Panc1 (cell line): ENCODE measurements at regions not wholly inside any gene's neighbourhood (a gene's known extent, or its start where the extent isn't known, plus 50 kb on each side); places are given as distances from the start of the nearest gene placed in this dataset.

ENCODE experiments used
- ATAC-seq: fragments of 200-7000 bp; cut with Tn5 transposase; 2 replicates; pipeline ENCODE4 v1.9.1; 2020; ENCODE audit warnings: mild to moderate bottlenecking, moderate library complexity
- BruUV-seq: library from RNA; stranded (reverse); fragments of 400-500 nt; replicated peaks from 2 replicates; lab custom pipeline; 2021; lab: Mats Ljungman, UMichigan
- CTCF ChIA-PET: fragments of 300-600 bp; sonication (Branson Sonifier 250); formaldehyde crosslinking; loops from one replicate; lab custom pipeline; 2022; ENCODE audit warnings: antibody characterized with exemption; lab: Charles Lee
- POLR2A ChIA-PET: fragments of 300-600 bp; sonication (Branson Sonifier 250); formaldehyde crosslinking; loops from one replicate; lab custom pipeline; 2022; ENCODE audit warnings: antibody characterized with exemption; lab: Charles Lee
- DNase-seq: peaks from one replicate; pipeline ENCODE4 v3.0.0-alpha.2; 2010; ENCODE audit warnings: low read depth, low spot score
- H3K27ac ChIP-seq: 2 replicates; pipeline ENCODE4 v1.5.1; 2011; ENCODE audit warnings: mild to moderate bottlenecking, low read length, inconsistent platforms
- H3K27me3 ChIP-seq: fragments of 200-500 bp; sonication (Bioruptor generic); 2 replicates; pipeline ENCODE4 v1.6.0; 2014; ENCODE audit warnings: low read length, inconsistent platforms; ENCODE audit not compliant: control insufficient read depth, insufficient read depth
- H3K36me3 ChIP-seq: fragments of 200-500 bp; sonication (Bioruptor generic); 2 replicates; pipeline ENCODE4 v1.5.1; 2014; ENCODE audit warnings: inconsistent platforms, mild to moderate bottlenecking, low read length, moderate library complexity; ENCODE audit not compliant: control insufficient read depth, insufficient read depth
- H3K4me1 ChIP-seq: 2 replicates; pipeline ENCODE4 v1.5.1; 2011; ENCODE audit warnings: inconsistent platforms, mild to moderate bottlenecking, low read length, moderate library complexity; ENCODE audit not compliant: control insufficient read depth, insufficient read depth
- H3K4me3 ChIP-seq, 2 experiments: 2 replicates each; pipeline ENCODE4 v1.5.1; 2011 to 2012; ENCODE audit warnings: low read depth in 2 of 2, low read length in 2 of 2, mild to moderate bottlenecking in 2 of 2, inconsistent platforms in 1 of 2, moderate library complexity in 1 of 2
- H3K9me3 ChIP-seq: fragments of 200-500 bp; sonication (Bioruptor generic); 2 replicates; pipeline ENCODE4 v1.5.1; 2014; ENCODE audit warnings: low read depth, mild to moderate bottlenecking, inconsistent platforms, low read length, moderate library complexity; ENCODE audit not compliant: control insufficient read depth, insufficient read depth
- POLR2AphosphoS5 ChIP-seq: IDR thresholded peaks from 2 replicates; pipeline ENCODE4 v1.6.1; 2012; ENCODE audit warnings: mild to moderate bottlenecking, low read depth, low read length, moderate library complexity
- SIN3A ChIP-seq: IDR thresholded peaks from 2 replicates; pipeline ENCODE4 v1.6.1; 2012; ENCODE audit warnings: low read depth, mild to moderate bottlenecking, low read length, moderate library complexity, borderline replicate concordance; ENCODE audit not compliant: insufficient read depth
- TCF7L2 ChIP-seq: IDR thresholded peaks from 2 replicates; pipeline ENCODE4 v1.6.1; 2011; ENCODE audit warnings: mild to moderate bottlenecking, low read depth, low read length, inconsistent platforms
- in situ Hi-C: cut with HindIII; loops from 2 replicates; pipeline ENCODE4 v1.10.0; 2016; ENCODE audit warnings: low sequenced_read_pairs, low pct_unique_long_range_greater_than_20kb
- intact Hi-C: fragments of 100-400 bp; cut with micrococcal nuclease; formaldehyde crosslinking; loops from one replicate; pipeline ENCODE4 v1.10.0; 2022; ENCODE audit not compliant: unreplicated experiment
- TF ChIP-seq, protein P1 (sequence below): fragments of 450-650 bp; IDR thresholded peaks from 2 replicates; pipeline ENCODE4 v1.5.1; 2017; ENCODE audit warnings: mild to moderate bottlenecking
- TF ChIP-seq, protein P2 (sequence below), 2 experiments: IDR thresholded peaks; 2 replicates each; pipeline ENCODE4 v1.6.1; 2011 to 2012; ENCODE audit warnings: low read depth in 2 of 2, control low read depth in 1 of 2, low read length in 1 of 2, mild to moderate bottlenecking in 1 of 2, moderate library complexity in 1 of 2; ENCODE audit not compliant: insufficient read depth in 1 of 2

DNA sequence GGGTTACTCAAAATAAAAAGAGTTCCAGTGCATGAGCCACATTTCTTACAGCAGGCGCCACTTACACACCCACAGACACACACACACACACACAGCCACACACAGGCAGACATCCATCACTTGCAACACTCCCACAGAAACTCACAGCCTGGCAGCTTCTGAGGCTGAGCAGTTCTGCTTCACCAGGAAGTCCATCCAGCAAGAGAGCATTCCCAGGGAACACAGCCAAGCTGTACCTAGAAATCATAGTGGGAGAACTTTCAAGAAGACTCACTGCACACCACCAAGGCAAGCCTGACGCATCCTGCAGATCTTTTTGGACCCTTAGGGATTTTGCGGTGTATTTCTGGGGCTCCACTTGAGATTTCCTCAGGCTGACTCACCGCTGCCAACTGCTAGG is 140.9 kb upstream of the WSB1 start:
- CTCF ChIA-PET, result no interaction called here
- DNase-seq (no peak), ATAC-seq (no peak)
- Histone ChIP-seq H3K27ac (no peak overlapping the region), H3K4me1 (no peaks in the 10 kb centered on the region), H3K4me3 (no peak overlapping the region), H3K9me3 (no peaks in the 10 kb centered on the region), H3K36me3 (no peaks in the 10 kb centered on the region), H3K27me3 (no peaks in the 10 kb centered on the region)
- TF ChIP-seq, protein P1, sequence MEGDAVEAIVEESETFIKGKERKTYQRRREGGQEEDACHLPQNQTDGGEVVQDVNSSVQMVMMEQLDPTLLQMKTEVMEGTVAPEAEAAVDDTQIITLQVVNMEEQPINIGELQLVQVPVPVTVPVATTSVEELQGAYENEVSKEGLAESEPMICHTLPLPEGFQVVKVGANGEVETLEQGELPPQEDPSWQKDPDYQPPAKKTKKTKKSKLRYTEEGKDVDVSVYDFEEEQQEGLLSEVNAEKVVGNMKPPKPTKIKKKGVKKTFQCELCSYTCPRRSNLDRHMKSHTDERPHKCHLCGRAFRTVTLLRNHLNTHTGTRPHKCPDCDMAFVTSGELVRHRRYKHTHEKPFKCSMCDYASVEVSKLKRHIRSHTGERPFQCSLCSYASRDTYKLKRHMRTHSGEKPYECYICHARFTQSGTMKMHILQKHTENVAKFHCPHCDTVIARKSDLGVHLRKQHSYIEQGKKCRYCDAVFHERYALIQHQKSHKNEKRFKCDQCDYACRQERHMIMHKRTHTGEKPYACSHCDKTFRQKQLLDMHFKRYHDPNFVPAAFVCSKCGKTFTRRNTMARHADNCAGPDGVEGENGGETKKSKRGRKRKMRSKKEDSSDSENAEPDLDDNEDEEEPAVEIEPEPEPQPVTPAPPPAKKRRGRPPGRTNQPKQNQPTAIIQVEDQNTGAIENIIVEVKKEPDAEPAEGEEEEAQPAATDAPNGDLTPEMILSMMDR, result no peak
- no peak for TF ChIP-seq POLR2AphosphoS5
- TF ChIP-seq, protein P2, sequence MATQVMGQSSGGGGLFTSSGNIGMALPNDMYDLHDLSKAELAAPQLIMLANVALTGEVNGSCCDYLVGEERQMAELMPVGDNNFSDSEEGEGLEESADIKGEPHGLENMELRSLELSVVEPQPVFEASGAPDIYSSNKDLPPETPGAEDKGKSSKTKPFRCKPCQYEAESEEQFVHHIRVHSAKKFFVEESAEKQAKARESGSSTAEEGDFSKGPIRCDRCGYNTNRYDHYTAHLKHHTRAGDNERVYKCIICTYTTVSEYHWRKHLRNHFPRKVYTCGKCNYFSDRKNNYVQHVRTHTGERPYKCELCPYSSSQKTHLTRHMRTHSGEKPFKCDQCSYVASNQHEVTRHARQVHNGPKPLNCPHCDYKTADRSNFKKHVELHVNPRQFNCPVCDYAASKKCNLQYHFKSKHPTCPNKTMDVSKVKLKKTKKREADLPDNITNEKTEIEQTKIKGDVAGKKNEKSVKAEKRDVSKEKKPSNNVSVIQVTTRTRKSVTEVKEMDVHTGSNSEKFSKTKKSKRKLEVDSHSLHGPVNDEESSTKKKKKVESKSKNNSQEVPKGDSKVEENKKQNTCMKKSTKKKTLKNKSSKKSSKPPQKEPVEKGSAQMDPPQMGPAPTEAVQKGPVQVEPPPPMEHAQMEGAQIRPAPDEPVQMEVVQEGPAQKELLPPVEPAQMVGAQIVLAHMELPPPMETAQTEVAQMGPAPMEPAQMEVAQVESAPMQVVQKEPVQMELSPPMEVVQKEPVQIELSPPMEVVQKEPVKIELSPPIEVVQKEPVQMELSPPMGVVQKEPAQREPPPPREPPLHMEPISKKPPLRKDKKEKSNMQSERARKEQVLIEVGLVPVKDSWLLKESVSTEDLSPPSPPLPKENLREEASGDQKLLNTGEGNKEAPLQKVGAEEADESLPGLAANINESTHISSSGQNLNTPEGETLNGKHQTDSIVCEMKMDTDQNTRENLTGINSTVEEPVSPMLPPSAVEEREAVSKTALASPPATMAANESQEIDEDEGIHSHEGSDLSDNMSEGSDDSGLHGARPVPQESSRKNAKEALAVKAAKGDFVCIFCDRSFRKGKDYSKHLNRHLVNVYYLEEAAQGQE (IDR thresholded peaks at IDR 0.05; ENCODE audit: insufficient read depth in 1 of 2, low read depth in 2 of 2, low read length in 1 of 2), result no peak
- TF ChIP-seq TCF7L2, result no peak
- TF ChIP-seq SIN3A, result no peak
- no TSS peak for BruUV-seq
- in situ Hi-C loops (no loop called here), intact Hi-C loops (no loop called here)
- POLR2A ChIA-PET, result no interaction called here

DNA sequence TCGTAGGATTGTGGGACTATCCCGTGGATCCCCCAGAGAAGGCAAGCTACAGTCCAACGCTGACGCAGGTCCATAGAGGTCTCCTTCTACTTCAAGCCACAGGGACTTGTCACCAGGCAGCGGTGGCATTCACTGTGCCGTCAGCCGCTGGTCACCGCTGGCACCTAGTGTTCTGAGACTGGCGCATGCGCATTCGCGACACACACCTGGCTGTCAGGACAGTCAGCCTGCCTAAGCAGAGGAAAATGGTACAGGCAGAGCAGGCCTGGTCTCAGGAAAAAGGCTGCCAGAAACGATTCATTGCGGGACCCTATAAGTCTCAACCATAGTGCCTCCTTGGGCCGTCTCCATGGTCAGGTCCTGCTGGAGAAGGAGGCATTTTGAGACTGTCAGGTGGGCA is 138.0 kb upstream of the WSB1 start:
- in situ Hi-C loops, result no loop called here
- POLR2A ChIA-PET, result no interaction called here

More for the DNA sequence above, 138.0 kb upstream of the WSB1 start:
- CTCF ChIA-PET, result no interaction called here
- no peaks in the 10 kb centered on the region for H3K27me3 ChIP-seq
- H3K36me3 ChIP-seq, result no peaks in the 10 kb centered on the region
- no peak overlapping the region for H3K27ac ChIP-seq
- DNase-seq (no peak), ATAC-seq (no peak)
- H3K4me3 ChIP-seq, result no peak overlapping the region
- no peaks in the 10 kb centered on the region for H3K9me3 ChIP-seq
- no TSS peak for BruUV-seq
- intact Hi-C loops, result no loop called here
- no peaks in the 10 kb centered on the region for H3K4me1 ChIP-seq
- TF ChIP-seq POLR2AphosphoS5 (no peak), SIN3A (no peak), TCF7L2 (no peak)
- TF ChIP-seq, protein P1, result no peak
- TF ChIP-seq, protein P2 (IDR thresholded peaks at IDR 0.05; ENCODE audit: insufficient read depth in 1 of 2, low read depth in 2 of 2, low read length in 1 of 2), result no peak
